ENCODE measurements at regions not wholly inside any gene's neighbourhood (a gene's known extent, or its start where the extent isn't known, plus 50 kb on each side); places are given as distances from the start of the nearest gene placed in this dataset.

GRCh38 chr5:97427235-97427634 is 244.2 kb upstream of the RIOK2 start:
- TF ChIP-seq, protein P1, sequence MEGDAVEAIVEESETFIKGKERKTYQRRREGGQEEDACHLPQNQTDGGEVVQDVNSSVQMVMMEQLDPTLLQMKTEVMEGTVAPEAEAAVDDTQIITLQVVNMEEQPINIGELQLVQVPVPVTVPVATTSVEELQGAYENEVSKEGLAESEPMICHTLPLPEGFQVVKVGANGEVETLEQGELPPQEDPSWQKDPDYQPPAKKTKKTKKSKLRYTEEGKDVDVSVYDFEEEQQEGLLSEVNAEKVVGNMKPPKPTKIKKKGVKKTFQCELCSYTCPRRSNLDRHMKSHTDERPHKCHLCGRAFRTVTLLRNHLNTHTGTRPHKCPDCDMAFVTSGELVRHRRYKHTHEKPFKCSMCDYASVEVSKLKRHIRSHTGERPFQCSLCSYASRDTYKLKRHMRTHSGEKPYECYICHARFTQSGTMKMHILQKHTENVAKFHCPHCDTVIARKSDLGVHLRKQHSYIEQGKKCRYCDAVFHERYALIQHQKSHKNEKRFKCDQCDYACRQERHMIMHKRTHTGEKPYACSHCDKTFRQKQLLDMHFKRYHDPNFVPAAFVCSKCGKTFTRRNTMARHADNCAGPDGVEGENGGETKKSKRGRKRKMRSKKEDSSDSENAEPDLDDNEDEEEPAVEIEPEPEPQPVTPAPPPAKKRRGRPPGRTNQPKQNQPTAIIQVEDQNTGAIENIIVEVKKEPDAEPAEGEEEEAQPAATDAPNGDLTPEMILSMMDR (IDR thresholded peaks at IDR 0.05; ENCODE audit: poor library complexity, severe bottlenecking) = no peak
- TF ChIP-seq RAD21 (conservative IDR thresholded peaks at IDR 0.05) (no peak), MXI1 (conservative IDR thresholded peaks at IDR 0.05; ENCODE audit: poor library complexity, severe bottlenecking) (no peak), POLR2AphosphoS5 (IDR thresholded peaks at IDR 0.05) (no peak), EP300 (conservative IDR thresholded peaks at IDR 0.05; ENCODE audit: poor library complexity, severe bottlenecking) (no peak), EZH2 (IDR thresholded peaks at IDR 0.05; ENCODE audit: borderline replicate concordance, insufficient read depth, low read length, poor library complexity, severe bottlenecking) (no peak), REST (IDR thresholded peaks at IDR 0.05; ENCODE audit: borderline replicate concordance) (no peak)
